HG02973 (cell line): ENCODE measurements at regions not wholly inside any gene's neighbourhood (a gene's known extent, or its start where the extent isn't known, plus 50 kb on each side); places are given as distances from the start of the nearest gene placed in this dataset.

Experiments
- ATAC-seq: cut with Tn5 transposase; IDR thresholded peaks from one replicate; pipeline ENCODE4 v1.9.1; 2021; ENCODE audit warnings: moderate library complexity; ENCODE audit not compliant: unreplicated experiment

GRCh38 chr9:21657966-21658667, 144.3 kb upstream of the MTAP start:
- ATAC-seq, result no peak

GRCh38 chr9:21660976-21661375, 141.5 kb upstream of the MTAP start:
- no peak for ATAC-seq

GRCh38 chr9:21661626-21662025, 140.8 kb upstream of the MTAP start:
- ATAC-seq, result no peak

GRCh38 chr9:21668516-21668915, 133.9 kb upstream of the MTAP start:
- no peak for ATAC-seq

- no peak for ATAC-seq
These were observed 132.7 kb upstream of the MTAP start for GRCh38 chr9:21669701-21670100.

GRCh38 chr9:21670374-21670773, 132.1 kb upstream of the MTAP start:
- no peak for ATAC-seq

GRCh38 chr9:21672140-21672539, 130.3 kb upstream of the MTAP start:
- no peak for ATAC-seq

- ATAC-seq, result no peak
These were observed 129.7 kb upstream of the MTAP start for GRCh38 chr9:21672761-21673160.

GRCh38 chr9:21674894-21675293, 127.5 kb upstream of the MTAP start:
- no peak for ATAC-seq

GRCh38 chr9:21677387-21677786, 125.0 kb upstream of the MTAP start:
- no peak for ATAC-seq

- no peak for ATAC-seq
These were observed 124.6 kb upstream of the MTAP start for GRCh38 chr9:21677834-21678233.

- no peak for ATAC-seq
These were observed 123.0 kb upstream of the MTAP start for GRCh38 chr9:21679432-21679831.

- ATAC-seq, result no peak
These were observed 121.8 kb upstream of the MTAP start for GRCh38 chr9:21680590-21680989.

- ATAC-seq, result no peak
These were observed 120.8 kb upstream of the MTAP start for GRCh38 chr9:21681641-21682040.

- ATAC-seq, result no peak
These were observed 120.1 kb upstream of the MTAP start for GRCh38 chr9:21682381-21682780.

GRCh38 chr9:21682981-21683380, 119.5 kb upstream of the MTAP start:
- no peak for ATAC-seq

GRCh38 chr9:21683484-21684175, 118.8 kb upstream of the MTAP start:
- no peak for ATAC-seq

GRCh38 chr9:21684231-21684630, 118.2 kb upstream of the MTAP start:
- no peak for ATAC-seq

- ATAC-seq, result no peak
These were observed 117.5 kb upstream of the MTAP start for GRCh38 chr9:21684831-21685362.

- ATAC-seq, result no peak
These were observed 116.9 kb upstream of the MTAP start for GRCh38 chr9:21685502-21685901.

GRCh38 chr9:21686738-21687137, 115.7 kb upstream of the MTAP start:
- ATAC-seq, result no peak

GRCh38 chr9:21687351-21687750, 115.1 kb upstream of the MTAP start:
- ATAC-seq, result no peak
